ENCODE measurements at regions not wholly inside any gene's neighbourhood (a gene's known extent, or its start where the extent isn't known, plus 50 kb on each side); places are given as distances from the start of the nearest gene placed in this dataset.

DNA sequence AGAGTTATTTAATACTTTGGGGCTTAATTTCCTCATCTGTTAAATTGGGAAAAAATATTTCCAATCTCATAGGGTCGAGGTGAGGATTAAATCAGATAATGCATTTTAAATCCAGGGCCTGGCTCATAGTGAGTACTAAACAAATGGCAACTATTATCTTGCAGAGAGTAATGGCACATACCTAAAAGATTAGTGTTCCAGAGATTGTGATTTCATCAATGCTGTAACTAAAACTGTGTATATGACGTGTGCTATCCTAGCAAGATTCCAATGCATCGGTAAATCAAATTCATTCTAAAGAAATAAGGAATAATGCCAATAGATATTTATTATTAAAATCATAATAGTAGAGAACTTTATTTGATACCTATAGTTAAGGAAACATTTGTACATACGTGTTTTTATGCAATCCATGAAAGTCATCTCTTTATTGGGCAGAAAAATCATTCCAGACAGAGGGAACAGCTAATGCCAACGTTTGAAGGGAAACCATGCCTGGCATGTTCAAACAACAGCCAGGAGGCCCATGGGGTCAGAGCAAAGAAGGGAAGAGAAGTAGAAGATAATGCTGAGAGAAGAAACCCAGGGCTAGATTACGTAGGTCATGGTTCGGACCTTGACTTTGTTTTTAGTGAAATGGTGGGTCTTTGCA, 174.8 kb upstream of the AGR3 start:
- Histone ChIP-seq H3K4me1 (replicated peaks in 1 of 2) (no peaks in the 10 kb centered on the region), H3K27me3 (no peaks in the 10 kb centered on the region), H3K4me3 (no peak overlapping the region), H3K27ac (no peak overlapping the region), H3K9me3 (replicated peaks in 1 of 3) (no peaks in the 10 kb centered on the region), H3K36me3 (replicated peaks in 1 of 2) (no peaks in the 10 kb centered on the region)
- 76 to 92% (median 89%) methylated on average over 7 of the region's 7 CpGs for WGBS, 4 donors
- TF ChIP-seq POLR2A (IDR thresholded peaks at IDR 0.05) (no peak), CTCF (IDR thresholded peaks at IDR 0.05) (no peak)
- intact Hi-C loops (cut with DNase I), result no loop called here
- no peak for DNase-seq

- Histone ChIP-seq H3K27ac (no peak overlapping the region), H3K27me3 (no peaks in the 10 kb centered on the region), H3K9me3 (replicated peaks in 1 of 3) (no peaks in the 10 kb centered on the region), H3K4me3 (no peak overlapping the region), H3K36me3 (replicated peaks in 1 of 2) (no peaks in the 10 kb centered on the region), H3K4me1 (replicated peaks in 1 of 2) (no peaks in the 10 kb centered on the region)
- no peak for TF ChIP-seq POLR2A (IDR thresholded peaks at IDR 0.05)
- TF ChIP-seq CTCF (IDR thresholded peaks at IDR 0.05), result no peak
- 91 to 100% (median 98%) methylated on average over 1 of the region's 1 CpG for WGBS, 4 donors
- intact Hi-C loops (cut with DNase I), result no loop called here
- DNase-seq, result no peak
These were observed 175.3 kb upstream of the AGR3 start for GRCh38 chr7:17057143-17057509.

- intact Hi-C loops (cut with DNase I), result no loop called here
- no peak for TF ChIP-seq POLR2A (IDR thresholded peaks at IDR 0.05)
- TF ChIP-seq CTCF (IDR thresholded peaks at IDR 0.05), result no peak
- Histone ChIP-seq H3K4me1 (replicated peaks in 1 of 2) (no peaks in the 10 kb centered on the region), H3K9me3 (replicated peaks in 1 of 3) (no peaks in the 10 kb centered on the region), H3K27ac (no peak overlapping the region), H3K36me3 (replicated peaks in 1 of 2) (no peaks in the 10 kb centered on the region), H3K27me3 (no peaks in the 10 kb centered on the region), H3K4me3 (no peak overlapping the region)
- no peak for DNase-seq
- WGBS, 4 donors, result 3 to 25% (median 10%) methylated on average over 1 of the region's 1 CpG
These were observed 176.8 kb upstream of the AGR3 start for GRCh38 chr7:17058568-17058967.

DNA sequence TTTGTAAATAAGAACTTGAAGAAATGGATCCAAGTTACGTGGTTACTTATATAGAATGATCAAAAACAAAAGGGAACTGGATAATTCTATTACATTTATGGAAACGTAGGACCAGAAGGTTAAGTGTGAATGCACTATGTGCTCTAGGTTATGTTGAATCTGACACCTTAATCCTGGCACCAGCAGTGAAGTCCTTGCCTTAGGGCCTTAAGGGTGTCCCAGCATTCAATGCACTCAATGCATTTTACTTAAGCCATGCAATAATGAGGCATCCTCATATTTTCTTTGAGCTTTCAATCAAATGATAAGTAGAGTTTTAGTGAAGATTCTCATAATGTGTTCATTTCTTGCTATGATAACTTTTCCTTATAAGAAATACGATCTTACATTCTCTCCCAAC, 178.3 kb upstream of the AGR3 start:
- H3K27me3 ChIP-seq, result no peaks in the 10 kb centered on the region
- H3K4me1 ChIP-seq (replicated peaks in 1 of 2), result no peaks in the 10 kb centered on the region
- WGBS, 4 donors, result 85 to 90% (median 89%) methylated on average over 3 of the region's 3 CpGs
- TF ChIP-seq CTCF (IDR thresholded peaks at IDR 0.05) (no peak), POLR2A (IDR thresholded peaks at IDR 0.05) (no peak)
- H3K9me3 ChIP-seq (replicated peaks in 1 of 3), result no peaks in the 10 kb centered on the region
- H3K4me3 ChIP-seq, result no peak overlapping the region
- DNase-seq, result no peak
- H3K27ac ChIP-seq, result no peak overlapping the region
- intact Hi-C loops (cut with DNase I), result no loop called here
- H3K36me3 ChIP-seq (replicated peaks in 1 of 2), result no peaks in the 10 kb centered on the region

Measured in adrenal gland (tissue), 9 donors.